H9 (cell line): ENCODE measurements at regions not wholly inside any gene's neighbourhood (a gene's known extent, or its start where the extent isn't known, plus 50 kb on each side); places are given as distances from the start of the nearest gene placed in this dataset.

Experiments
- DNase-seq: peaks from one replicate; pipeline ENCODE4 v3.0.0-alpha.2; 2017
- H2AFZ ChIP-seq: one replicate; pipeline ENCODE4 v1.6.1; 2013; ENCODE audit warnings: mild to moderate bottlenecking, low read length, control low read depth, moderate library complexity
- H2AK5ac ChIP-seq: 2 replicates; pipeline ENCODE4 v1.6.1; 2013; ENCODE audit warnings: low read length, control low read depth, mixed read lengths; ENCODE audit not compliant: insufficient read length
- H2BK120ac ChIP-seq: one replicate; pipeline ENCODE4 v1.6.1; 2013; ENCODE audit warnings: low read depth, mild to moderate bottlenecking, low read length, control low read depth, inconsistent platforms; ENCODE audit not compliant: poor library complexity, severe bottlenecking
- H2BK12ac ChIP-seq: 2 replicates; pipeline ENCODE4 v1.6.1; 2013; ENCODE audit warnings: low read length, control low read depth, mixed read lengths, low read depth; ENCODE audit not compliant: insufficient read length
- H2BK15ac ChIP-seq: 2 replicates; pipeline ENCODE4 v1.6.1; 2013; ENCODE audit warnings: low read depth, low read length, control low read depth
- H2BK20ac ChIP-seq: one replicate; pipeline ENCODE4 v1.6.1; 2013; ENCODE audit warnings: low read depth, mild to moderate bottlenecking, low read length, control low read depth, inconsistent platforms; ENCODE audit not compliant: poor library complexity, severe bottlenecking
- H2BK5ac ChIP-seq: 2 replicates; pipeline ENCODE4 v1.6.1; 2013; ENCODE audit warnings: low read length, control low read depth, mixed read lengths; ENCODE audit not compliant: insufficient read length
- H3K14ac ChIP-seq: 2 replicates; pipeline ENCODE4 v1.6.1; 2013; ENCODE audit warnings: low read length, control low read depth; ENCODE audit not compliant: insufficient read depth
- H3K18ac ChIP-seq: 2 replicates; pipeline ENCODE4 v1.6.1; 2013; ENCODE audit warnings: low read depth, mild to moderate bottlenecking, mixed read lengths, low read length, control low read depth; ENCODE audit not compliant: insufficient read length
- H3K23ac ChIP-seq: 2 replicates; pipeline ENCODE4 v1.6.1; 2013; ENCODE audit warnings: low read length, control low read depth, mixed read lengths, low read depth; ENCODE audit not compliant: insufficient read length
- H3K23me2 ChIP-seq: 2 replicates; pipeline ENCODE4 v1.6.1; 2013; ENCODE audit warnings: low read depth, mild to moderate bottlenecking, mixed read lengths, low read length, control low read depth; ENCODE audit not compliant: insufficient read length, poor library complexity, severe bottlenecking
- H3K27ac ChIP-seq: 2 replicates; pipeline ENCODE4 v1.5.1; 2013; ENCODE audit warnings: low read length, control low read depth, mixed read lengths, low read depth; ENCODE audit not compliant: insufficient read length
- H3K27me3 ChIP-seq: 2 replicates; pipeline ENCODE4 v1.6.1; 2013; ENCODE audit warnings: low read length, control low read depth, inconsistent platforms; ENCODE audit not compliant: insufficient read depth
- H3K4ac ChIP-seq: 2 replicates; pipeline ENCODE4 v1.6.1; 2013; ENCODE audit warnings: low read depth, mild to moderate bottlenecking, control low read depth, inconsistent platforms, low read length, moderate library complexity
- H3K4me1 ChIP-seq: 2 replicates; pipeline ENCODE4 v1.6.1; 2013; ENCODE audit warnings: low read length, control low read depth, inconsistent platforms; ENCODE audit not compliant: insufficient read depth
- H3K4me2 ChIP-seq: 2 replicates; pipeline ENCODE4 v1.6.1; 2013; ENCODE audit warnings: low read length, control low read depth, mixed read lengths; ENCODE audit not compliant: insufficient read length, insufficient read depth
- H3K56ac ChIP-seq: 2 replicates; pipeline ENCODE4 v1.6.1; 2013; ENCODE audit warnings: low read depth, mild to moderate bottlenecking, mixed read lengths, low read length, control low read depth; ENCODE audit not compliant: insufficient read length
- H3K79me1 ChIP-seq: 2 replicates; pipeline ENCODE4 v1.6.1; 2013; ENCODE audit warnings: low read depth, mild to moderate bottlenecking, moderate library complexity, low read length, control low read depth, inconsistent platforms; ENCODE audit not compliant: insufficient read depth, poor library complexity, severe bottlenecking
- H3K79me2 ChIP-seq: 2 replicates; pipeline ENCODE4 v1.6.1; 2013; ENCODE audit warnings: low read length, control low read depth, inconsistent platforms; ENCODE audit not compliant: insufficient read depth
- H3K9ac ChIP-seq: 2 replicates; pipeline ENCODE4 v1.6.1; 2013; ENCODE audit warnings: low read length, control low read depth, mixed read lengths; ENCODE audit not compliant: insufficient read length; ENCODE audit errors: extremely low read depth
- H3K9me3 ChIP-seq: one replicate; pipeline ENCODE4 v1.6.1; 2013; ENCODE audit warnings: low read depth, low read length, inconsistent platforms; ENCODE audit not compliant: control insufficient read depth
- H3T11ph ChIP-seq: one replicate; pipeline ENCODE4 v1.6.1; 2013; ENCODE audit warnings: mild to moderate bottlenecking, low read length, control low read depth, inconsistent platforms
- H4K20me1 ChIP-seq: one replicate; pipeline ENCODE4 v1.6.1; 2013; ENCODE audit not compliant: control insufficient read depth, insufficient read length, insufficient read depth
- H4K5ac ChIP-seq: 2 replicates; pipeline ENCODE4 v1.6.1; 2013; ENCODE audit warnings: low read depth, mild to moderate bottlenecking, mixed read lengths, low read length, control low read depth; ENCODE audit not compliant: insufficient read length
- H4K8ac ChIP-seq: replicated peaks from 2 replicates; pipeline ENCODE4 v1.6.1; 2013; ENCODE audit warnings: low read length, control low read depth, mixed read lengths, low read depth; ENCODE audit not compliant: insufficient read length
- H4K91ac ChIP-seq: 2 replicates; pipeline ENCODE4 v1.6.1; 2013; ENCODE audit warnings: low read depth, mild to moderate bottlenecking, moderate library complexity, mixed read lengths, low read length, control low read depth; ENCODE audit not compliant: insufficient read length
- H3K27ac Mint-ChIP-seq, 3 experiments: 2 replicates in 2 of 3; 3 replicates in 1 of 3; pipeline ENCODE4 v1.8.0; 2020 to 2021; ENCODE audit warnings: mixed read lengths in 3 of 3, mild to moderate bottlenecking in 1 of 3, moderate library complexity in 1 of 3
- H3K27me3 Mint-ChIP-seq: 2 replicates; pipeline ENCODE4 v1.8.0; 2021; ENCODE audit warnings: low read depth, mild to moderate bottlenecking, moderate library complexity, mixed read lengths
- H3K36me3 Mint-ChIP-seq, 3 experiments: 2 replicates in 2 of 3; 3 replicates in 1 of 3; pipeline ENCODE4 v1.8.0; 2020 to 2021; ENCODE audit warnings: low read depth in 3 of 3, mixed read lengths in 3 of 3; ENCODE audit not compliant: insufficient read depth in 1 of 3
- H3K4me1 Mint-ChIP-seq, 2 experiments: 2 replicates each; pipeline ENCODE4 v1.8.0; 2020; ENCODE audit warnings: mixed read lengths in 2 of 2
- H3K4me3 Mint-ChIP-seq, 2 experiments: 2 replicates in 1 of 2; 3 replicates in 1 of 2; pipeline ENCODE4 v1.8.0; 2020 to 2021; ENCODE audit warnings: mild to moderate bottlenecking in 2 of 2, mixed read lengths in 2 of 2, moderate library complexity in 1 of 2
- H3K9me3 Mint-ChIP-seq, 2 experiments: 2 replicates in 1 of 2; 3 replicates in 1 of 2; pipeline ENCODE4 v1.8.0; 2020; ENCODE audit warnings: mild to moderate bottlenecking in 2 of 2, mixed read lengths in 2 of 2, moderate library complexity in 1 of 2
- CTCF ChIP-seq: fragments of 200-600 bp; sonication (generic); conservative IDR thresholded peaks from 3 replicates; pipeline ENCODE4 v1.8.0; 2021; ENCODE audit warnings: antibody characterized with exemption, mild to moderate bottlenecking
- WGBS: extraction: QIAGEN DNeasy Blood & Tissue Kit; methylation state at CpG from one replicate; pipeline ENCODE4 v1.1.7; 2013; ENCODE audit warnings: missing lambda C conversion rate, low lambda C conversion rate, mixed read lengths; ENCODE audit not compliant: insufficient read length; ENCODE audit errors: extremely low coverage; 5-methylcytosine and 5-hydroxymethylcytosine counted together

- Histone ChIP-seq H3K23ac (no peak overlapping the region), H3K14ac (no peak overlapping the region), H3K27ac (no peak overlapping the region), H3K27me3 (no peaks in the 10 kb centered on the region), H3T11ph (no peak overlapping the region), H4K20me1 (no peaks in the 10 kb centered on the region), H3K4ac (no peak overlapping the region), H2BK15ac (no peak overlapping the region), H3K4me1 (peaks cover 5% of the 10 kb centered on the region; the same call in 1 of the 2 replicates), H3K9ac (no peak overlapping the region), H3K23me2 (no peaks in the 10 kb centered on the region), H4K8ac (no peak overlapping the region), H3K4me2 (no peak overlapping the region), H3K9me3 (no peaks in the 10 kb centered on the region), H3K79me1 (no peaks in the 10 kb centered on the region), H3K79me2 (no peaks in the 10 kb centered on the region), H2AK5ac (no peak overlapping the region), H2BK12ac (no peak overlapping the region), H3K56ac (no peak overlapping the region), H4K91ac (no peak overlapping the region), H4K5ac (no peak overlapping the region), H2AFZ (no peak overlapping the region), H2BK5ac (no peak overlapping the region), H2BK120ac (no peak overlapping the region), H2BK20ac (no peak overlapping the region), H3K18ac (no peak overlapping the region)
- Mint-ChIP-seq H3K27ac (no peak overlapping the region), H3K9me3 (no peaks in the 10 kb centered on the region), H3K36me3 (0 out of 7 replicates have a peak, but pooled peaks cover 0 to 4% (median 0%) of the 10 kb centered on the region in 3 experiments), H3K4me1 (peaks cover 20 to 27% of the 10 kb centered on the region in 2 experiments), H3K27me3 (no peaks in the 10 kb centered on the region), H3K4me3 (no peak overlapping the region)
- DNase-seq, result no peak
- TF ChIP-seq CTCF, result peak; percentile 94
- WGBS, result no CpG with 5 or more reads among the region's 4 CpGs
Observed at GRCh38 chr4:3346146-3346545, 53.3 kb downstream of the RGS12 start.
